HG02885 (cell line): ENCODE measurements at regions not wholly inside any gene's neighbourhood (a gene's known extent, or its start where the extent isn't known, plus 50 kb on each side); places are given as distances from the start of the nearest gene placed in this dataset.
A peak's percentile ranks its signal among the peaks of the same experiment; 100 is the strongest.
"Not testable (repeated sequence)": the region's sequence is repeated elsewhere in the genome, so short reads cannot be mapped to it uniquely, and the experiment has no call there.

Experiments used
- ATAC-seq: cut with Tn5 transposase; IDR thresholded peaks from one replicate; pipeline ENCODE4 v1.9.1; 2021; ENCODE audit warnings: mild to moderate bottlenecking; ENCODE audit not compliant: unreplicated experiment, poor library complexity

DNA sequence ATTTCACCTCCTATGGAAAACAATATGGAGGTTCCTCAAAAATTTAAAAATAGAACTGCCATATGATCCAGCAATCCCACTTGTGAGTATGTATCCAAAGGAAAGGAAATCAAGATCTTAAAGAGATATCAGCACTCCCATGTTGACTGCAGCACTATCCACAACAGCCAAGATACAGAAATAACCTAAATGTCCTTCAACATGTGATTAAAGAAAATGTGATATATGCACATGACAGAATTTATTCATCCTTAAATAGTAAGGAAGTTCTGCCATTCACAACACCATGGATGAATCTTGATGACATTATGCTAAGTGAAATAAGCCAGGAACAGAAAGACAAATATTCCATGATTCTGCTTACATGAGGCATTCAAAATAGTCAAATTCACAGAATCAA, 303.6 kb upstream of the LRRN1 start:
- ATAC-seq = no peak

- no peak for ATAC-seq
Measured at GRCh38 chr3:3476669-3477068, 297.2 kb upstream of the CRBN start.

- no peak for ATAC-seq
Measured at GRCh38 chr3:3468596-3468995, 289.1 kb upstream of the CRBN start.

DNA sequence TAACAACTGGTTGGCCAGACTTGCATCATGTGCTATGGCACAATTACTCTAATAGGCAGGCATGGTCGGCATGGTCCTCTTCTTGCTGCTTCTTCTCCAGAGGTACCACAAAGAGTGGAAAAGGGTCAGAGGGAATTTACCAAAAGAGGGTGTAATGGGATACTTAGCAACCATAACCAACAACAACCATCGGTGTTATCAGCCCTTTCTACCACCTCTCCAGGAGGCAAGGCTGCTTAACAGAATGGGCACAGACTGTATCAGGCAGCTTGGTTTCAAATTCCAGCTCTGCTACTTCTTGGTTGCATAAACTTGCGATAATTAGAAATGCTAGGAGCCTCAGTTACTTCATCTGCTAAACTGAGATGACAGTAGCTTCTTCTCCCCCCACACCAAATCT, 284.6 kb upstream of the CRBN start:
- ATAC-seq = no peak

DNA sequence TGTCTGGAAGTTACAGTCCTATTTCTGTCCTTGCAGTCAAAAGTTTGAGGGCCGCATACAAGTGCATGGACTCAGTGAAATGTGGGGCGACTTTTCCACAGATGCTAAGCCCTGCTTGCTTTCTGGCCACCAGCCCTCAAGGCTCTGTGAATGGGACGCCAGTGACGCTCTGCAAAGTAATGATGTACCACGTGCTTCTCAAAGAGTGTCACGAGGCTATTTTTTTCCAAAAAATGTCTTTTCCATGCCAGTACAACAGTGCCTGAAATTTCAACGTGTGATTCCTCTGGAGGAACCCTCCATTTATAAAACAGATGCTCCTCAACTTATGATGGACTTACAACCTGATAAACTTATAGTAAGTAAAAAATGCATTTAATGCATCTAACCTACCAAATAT, 281.8 kb upstream of the CRBN start:
- ATAC-seq = no peak

GRCh38 chr3:3448468-3448867, 269.0 kb upstream of the CRBN start:
- ATAC-seq = no peak

GRCh38 chr3:3447641-3448040, 268.1 kb upstream of the CRBN start:
- no peak for ATAC-seq

- ATAC-seq = no peak
Measured at GRCh38 chr3:3446251-3446650, 266.8 kb upstream of the CRBN start.

DNA sequence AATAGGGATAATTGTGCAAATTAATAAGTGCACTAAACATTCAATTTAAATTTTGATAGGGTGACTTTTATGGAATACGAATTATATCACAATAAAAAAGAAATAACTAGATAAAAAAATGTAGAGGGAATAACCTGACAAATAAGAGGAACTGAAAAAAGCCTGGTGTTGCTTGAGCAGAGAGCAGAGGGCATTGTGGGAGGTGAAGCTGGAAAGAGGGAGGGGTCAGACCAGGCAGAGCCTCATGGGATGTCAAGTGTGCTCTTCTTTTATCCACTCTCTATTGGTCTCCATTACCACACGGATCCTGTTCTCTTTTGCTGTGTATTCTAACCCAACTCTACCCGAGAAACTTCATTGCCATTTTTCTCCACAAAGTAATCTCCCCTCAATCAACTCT, 264.0 kb upstream of the CRBN start:
- ATAC-seq = peak; percentile 58

DNA sequence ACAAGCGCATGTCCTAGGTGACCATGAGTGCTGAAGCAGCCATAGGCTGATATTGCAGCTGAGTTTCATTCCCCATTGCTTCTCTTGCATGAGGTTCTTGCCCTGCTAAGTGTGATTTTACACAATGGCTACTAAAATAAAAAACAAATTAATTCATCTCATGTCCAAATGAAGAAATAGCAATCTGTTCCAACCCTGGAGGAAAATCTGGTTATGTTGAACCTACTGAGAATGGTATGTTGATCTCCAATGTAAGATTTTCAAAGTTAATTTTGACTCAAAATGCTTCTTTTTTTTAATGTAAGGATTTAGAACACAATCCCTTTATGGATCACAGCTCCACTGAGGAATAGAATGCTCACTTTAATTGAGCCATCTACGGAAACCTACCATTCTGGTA, 254.2 kb upstream of the CRBN start:
- ATAC-seq = no peak

DNA sequence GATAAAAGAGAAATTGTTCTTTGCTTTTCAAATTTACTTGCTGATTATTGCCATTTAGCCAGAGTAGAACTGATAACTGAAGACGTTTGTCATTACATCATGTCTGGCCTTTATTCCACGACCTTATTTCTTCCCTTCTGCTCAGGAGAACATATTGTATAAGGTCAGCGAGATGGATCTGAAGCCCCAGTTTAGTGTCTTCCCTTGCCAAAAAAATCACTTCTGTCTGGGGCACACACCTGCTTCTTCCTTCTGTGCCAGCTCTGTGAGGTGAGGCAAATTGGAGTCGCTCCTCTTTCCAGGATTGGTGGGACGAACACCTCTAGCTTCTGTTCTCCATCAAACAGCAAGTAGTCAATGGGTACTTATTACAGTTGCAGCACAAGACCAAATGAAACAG, 250.3 kb upstream of the CRBN start:
- no peak for ATAC-seq

- ATAC-seq = not testable (repeated sequence)
Measured at GRCh38 chr3:3407707-3408106, 228.2 kb upstream of the CRBN start.

DNA sequence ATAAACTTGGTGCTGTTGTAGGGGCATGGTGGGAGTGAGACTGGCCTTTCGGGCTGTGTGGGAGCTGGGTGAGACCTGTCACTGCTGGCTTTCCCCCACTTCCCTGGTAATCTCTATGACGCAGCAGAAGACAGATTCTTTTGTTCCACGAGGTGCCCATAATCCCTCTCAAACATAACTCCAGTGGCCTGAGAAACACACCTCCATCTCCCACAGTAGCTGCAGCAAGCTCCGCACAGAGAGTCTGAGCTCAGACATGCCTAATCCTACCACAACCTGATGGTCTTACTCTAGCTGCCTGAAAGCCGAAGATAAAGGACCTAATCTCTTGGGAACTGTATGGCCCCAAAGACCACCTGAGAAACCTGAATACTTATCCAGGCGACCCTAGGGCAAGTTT, 225.6 kb upstream of the CRBN start:
- ATAC-seq = no peak

- no peak for ATAC-seq
Measured at GRCh38 chr3:3403700-3404099, 224.2 kb upstream of the CRBN start.

DNA sequence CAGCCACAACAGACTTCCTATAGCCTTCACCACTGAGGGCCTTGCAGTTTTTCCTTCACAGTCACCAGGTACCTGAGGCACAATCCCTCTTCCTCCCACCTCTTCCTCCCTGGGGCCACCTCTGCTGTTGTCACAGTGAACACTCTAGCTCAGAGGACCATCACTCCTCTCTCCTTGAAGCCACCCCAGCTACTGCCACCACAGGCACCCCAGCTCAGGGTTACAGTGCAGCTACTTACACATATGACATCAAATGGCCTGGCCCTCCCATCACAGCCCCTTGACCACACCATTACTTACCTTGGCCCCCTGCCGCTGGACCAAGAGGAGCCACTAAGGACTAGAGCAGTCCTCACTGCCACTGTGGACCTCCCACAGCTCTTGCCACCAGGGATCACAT, 213.5 kb upstream of the CRBN start:
- no peak for ATAC-seq

DNA sequence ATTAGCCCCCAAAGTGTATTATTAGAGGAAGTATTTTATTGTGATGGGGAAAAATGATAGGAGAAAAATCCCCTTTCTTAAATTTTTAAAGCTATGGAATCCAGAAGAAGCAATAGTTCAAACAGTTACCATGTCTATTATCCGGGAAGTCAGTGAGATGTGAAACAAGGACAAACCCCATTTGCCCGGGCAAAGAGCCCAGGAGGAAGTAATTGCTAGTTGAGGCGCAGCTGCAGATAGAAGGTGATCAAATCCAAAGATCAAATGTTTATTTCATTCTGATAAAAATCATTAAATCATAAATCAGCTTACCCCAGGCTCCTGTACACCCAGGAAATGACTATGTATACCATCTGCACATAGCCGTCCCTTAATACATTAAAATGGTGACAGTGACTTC, 204.0 kb upstream of the CRBN start:
- no peak for ATAC-seq

DNA sequence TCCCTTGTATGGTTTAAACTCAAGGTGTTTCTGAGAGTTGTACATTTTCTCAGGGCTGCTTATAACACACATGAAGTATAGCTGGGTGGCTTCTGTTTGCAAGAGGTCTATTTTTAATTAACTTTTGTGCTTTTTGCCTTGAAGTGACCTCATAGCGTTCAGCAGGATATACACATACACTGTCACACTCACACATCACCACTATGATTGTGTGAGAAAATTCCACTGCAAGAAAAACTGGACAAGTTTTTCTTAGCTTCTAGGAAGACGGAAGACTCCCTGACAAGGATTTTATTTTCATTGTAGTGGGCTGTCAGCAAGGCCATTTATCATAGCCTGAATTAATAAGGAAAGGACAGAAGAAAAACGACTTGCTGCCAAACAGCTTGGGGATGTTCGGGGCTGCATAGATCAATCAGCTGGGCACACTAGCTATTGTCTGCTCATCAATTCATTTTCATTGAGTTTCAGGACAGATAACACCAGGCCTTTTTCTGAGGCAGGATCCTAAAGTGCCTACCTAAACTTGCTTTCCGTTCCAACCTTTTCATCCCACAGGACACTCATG, 192.8 kb upstream of the CRBN start:
- ATAC-seq = no peak

DNA sequence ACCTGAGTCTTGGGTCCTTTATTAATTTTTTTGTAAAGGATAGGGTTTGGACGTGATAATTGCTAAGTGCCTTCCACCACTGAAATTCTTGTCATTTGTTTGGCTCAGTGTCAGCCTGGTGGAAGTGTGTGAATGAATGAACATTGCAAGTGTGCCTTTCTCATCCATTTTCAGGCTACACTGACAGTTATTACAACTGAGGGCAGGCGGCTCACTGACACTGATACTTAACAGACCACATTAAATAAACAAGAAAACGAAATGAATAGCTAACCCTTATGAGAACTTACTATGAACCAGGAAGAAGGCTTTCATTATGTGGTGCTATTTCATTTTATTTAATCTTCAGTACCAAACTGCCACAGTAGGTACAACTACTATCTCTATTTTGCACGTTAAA, 188.8 kb upstream of the CRBN start:
- ATAC-seq = no peak

- no peak for ATAC-seq
Measured at GRCh38 chr3:3366386-3366785, 186.9 kb upstream of the CRBN start.

- ATAC-seq = no peak
Measured at GRCh38 chr3:3365716-3366115, 186.2 kb upstream of the CRBN start.

DNA sequence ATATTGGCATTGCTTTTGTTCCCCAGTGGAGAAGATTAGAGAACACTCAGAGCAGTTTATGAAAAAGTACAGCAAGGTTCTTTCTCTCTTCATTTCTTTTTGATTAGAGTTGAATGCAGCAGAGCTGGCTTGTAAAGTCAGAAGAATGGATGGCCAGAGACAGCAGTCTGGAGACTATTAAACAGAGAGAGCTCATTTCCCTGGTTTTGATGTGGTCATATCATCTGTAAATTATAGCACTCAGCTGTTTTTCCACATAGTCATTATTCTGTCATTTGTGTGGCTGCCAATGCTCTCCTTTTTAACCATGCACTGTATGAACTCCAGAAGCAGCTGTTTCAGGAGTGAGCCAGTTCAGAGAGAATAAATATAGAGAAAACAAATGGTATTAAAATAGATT, 177.4 kb upstream of the CRBN start:
- no peak for ATAC-seq

GRCh38 chr3:3355442-3355841, 176.0 kb upstream of the CRBN start:
- ATAC-seq = no peak

- peak; percentile 87 for ATAC-seq
Measured at GRCh38 chr3:3353153-3353552, 173.7 kb upstream of the CRBN start.
